ENCODE measurements at regions not wholly inside any gene's neighbourhood (a gene's known extent, or its start where the extent isn't known, plus 50 kb on each side); places are given as distances from the start of the nearest gene placed in this dataset.

- DNase-seq = no peak
These were observed 93.7 kb upstream of the KLHL29 start for GRCh38 chr2:23291239-23291638.

- DNase-seq = peak; percentile 13
These were observed 93.0 kb upstream of the KLHL29 start for GRCh38 chr2:23292024-23292423.

- no peak for DNase-seq
These were observed 91.9 kb upstream of the KLHL29 start for GRCh38 chr2:23293063-23293462.

GRCh38 chr2:23293731-23294130 lies 91.2 kb upstream of the KLHL29 start:
- no peak for DNase-seq

- DNase-seq = peak; percentile 24
These were observed 90.7 kb upstream of the KLHL29 start for GRCh38 chr2:23294238-23294637.

- DNase-seq = no peak
These were observed 88.3 kb upstream of the KLHL29 start for GRCh38 chr2:23296691-23297090.

GRCh38 chr2:23297112-23297511 lies 87.9 kb upstream of the KLHL29 start:
- DNase-seq = no peak

GRCh38 chr2:23298551-23298950 lies 86.4 kb upstream of the KLHL29 start:
- no peak for DNase-seq

- no peak for DNase-seq
These were observed 85.3 kb upstream of the KLHL29 start for GRCh38 chr2:23299476-23300195.

- no peak for DNase-seq
These were observed 83.8 kb upstream of the KLHL29 start for GRCh38 chr2:23301136-23301535.

- no peak for DNase-seq
These were observed 82.4 kb upstream of the KLHL29 start for GRCh38 chr2:23302591-23302990.

- no peak for DNase-seq
These were observed 78.6 kb upstream of the KLHL29 start for GRCh38 chr2:23306401-23306800.

- DNase-seq = no peak
These were observed 73.8 kb upstream of the KLHL29 start for GRCh38 chr2:23311186-23311585.

- peak; percentile 78 for DNase-seq
These were observed 71.9 kb upstream of the KLHL29 start for GRCh38 chr2:23312996-23313606.

GRCh38 chr2:23314687-23315086 lies 70.3 kb upstream of the KLHL29 start:
- DNase-seq = no peak

GRCh38 chr2:23320058-23320457 lies 64.9 kb upstream of the KLHL29 start:
- DNase-seq = no peak

GRCh38 chr2:23321751-23322150 lies 63.2 kb upstream of the KLHL29 start:
- no peak for DNase-seq

- DNase-seq = no peak
These were observed 62.3 kb upstream of the KLHL29 start for GRCh38 chr2:23322567-23323197.

GRCh38 chr2:23323198-23323916 lies 61.6 kb upstream of the KLHL29 start:
- DNase-seq = no peak

GRCh38 chr2:23323917-23324680 lies 60.9 kb upstream of the KLHL29 start:
- DNase-seq = peak; percentile 41

- no peak for DNase-seq
These were observed 58.6 kb upstream of the KLHL29 start for GRCh38 chr2:23326330-23326729.

GRCh38 chr2:23327416-23327815 lies 57.6 kb upstream of the KLHL29 start:
- no peak for DNase-seq

GRCh38 chr2:23327887-23328286 lies 57.1 kb upstream of the KLHL29 start:
- no peak for DNase-seq
